ENCODE measurements at regions not wholly inside any gene's neighbourhood (a gene's known extent, or its start where the extent isn't known, plus 50 kb on each side); places are given as distances from the start of the nearest gene placed in this dataset.
A peak's percentile ranks its signal among the peaks of the same experiment; 100 is the strongest.

DNA sequence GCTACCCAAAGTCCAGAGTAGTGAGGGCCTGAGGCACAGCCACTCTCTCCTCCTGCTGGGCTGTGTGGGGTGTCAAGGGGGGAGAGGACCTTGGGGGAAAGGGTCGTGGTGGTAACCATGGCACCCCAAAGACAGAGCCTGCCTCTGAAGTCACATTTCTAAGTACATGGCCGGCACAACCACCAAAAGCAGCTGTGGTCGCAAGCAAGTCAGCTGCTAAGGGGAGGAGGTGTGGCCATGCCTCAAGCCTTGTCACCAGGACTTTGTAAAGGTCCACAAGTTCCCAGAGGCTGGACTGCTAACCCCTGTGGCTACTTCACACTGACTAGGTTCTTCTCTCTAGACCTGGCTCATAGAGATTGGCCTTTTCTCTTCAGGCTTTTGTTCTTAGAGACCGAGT, 310.6 kb downstream of the LMX1A start:
- intact Hi-C loops (cut with DNase I), result no loop called here
- ATAC-seq (no peak), DNase-seq (ENCODE audit: missing footprints) (no peak)

DNA sequence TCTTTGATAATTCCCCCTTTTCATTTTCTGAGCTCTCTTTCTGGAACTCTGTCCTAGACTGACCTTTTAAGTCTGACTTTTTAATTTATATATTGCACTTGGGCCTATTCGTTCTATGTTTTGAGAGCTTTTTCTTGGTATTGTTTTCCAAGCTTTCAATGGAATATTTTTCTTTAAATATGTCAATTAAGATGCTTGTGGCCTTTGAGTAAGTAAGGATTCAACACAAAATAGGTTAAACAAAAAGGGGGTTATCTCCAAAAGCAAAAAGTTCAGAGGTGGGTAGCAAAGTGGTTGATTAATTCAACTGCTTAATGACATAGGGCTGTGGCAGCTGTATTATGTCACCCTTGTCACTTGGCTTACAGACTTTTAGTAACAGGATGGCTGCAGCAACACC, 315.9 kb downstream of the LMX1A start:
- intact Hi-C loops (cut with DNase I), result no loop called here
- DNase-seq (ENCODE audit: missing footprints) (no peak), ATAC-seq (no peak)

DNA sequence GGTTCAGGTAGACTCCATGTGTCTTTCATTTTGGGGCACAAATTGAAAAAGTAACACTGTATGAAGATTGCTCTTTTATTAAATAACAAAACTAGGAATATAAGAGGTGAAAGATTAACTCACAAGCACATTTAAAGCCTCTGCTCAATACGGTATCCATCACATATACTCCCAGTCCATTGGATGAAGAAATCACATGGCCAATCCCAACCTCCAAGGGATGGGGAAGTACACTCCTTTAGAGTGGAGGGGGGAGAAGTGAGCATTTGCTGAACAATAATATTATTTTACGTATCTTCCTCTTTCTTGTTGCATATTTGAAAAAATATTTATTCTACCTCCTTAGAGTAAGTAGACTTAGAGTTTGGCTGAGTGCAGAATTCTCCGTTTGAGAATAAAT, 316.5 kb downstream of the LMX1A start:
- intact Hi-C loops (cut with DNase I), result no loop called here
- no peak for DNase-seq (ENCODE audit: missing footprints)
- no peak for ATAC-seq

DNA sequence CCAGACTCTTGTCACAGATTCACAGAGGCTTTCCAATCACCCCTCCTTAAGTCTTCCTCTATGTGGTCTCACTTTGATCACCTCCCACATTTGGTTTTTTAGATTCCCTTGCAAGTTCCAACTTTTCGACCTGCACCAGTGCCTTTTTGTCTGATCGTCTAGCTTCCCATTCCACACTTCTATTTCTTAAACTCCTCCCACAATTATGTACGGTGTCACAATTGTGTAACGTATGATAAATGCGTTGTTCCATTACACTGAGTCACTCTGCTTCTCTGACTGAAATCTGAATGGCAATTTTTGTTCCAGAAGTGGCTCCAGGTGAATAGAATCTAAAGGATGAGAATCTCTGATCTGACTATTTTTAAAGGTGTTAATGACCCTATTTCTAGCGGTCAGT, 320.1 kb downstream of the LMX1A start:
- intact Hi-C loops (cut with DNase I), result no loop called here
- no peak for ATAC-seq
- no peak for DNase-seq (ENCODE audit: missing footprints)

DNA sequence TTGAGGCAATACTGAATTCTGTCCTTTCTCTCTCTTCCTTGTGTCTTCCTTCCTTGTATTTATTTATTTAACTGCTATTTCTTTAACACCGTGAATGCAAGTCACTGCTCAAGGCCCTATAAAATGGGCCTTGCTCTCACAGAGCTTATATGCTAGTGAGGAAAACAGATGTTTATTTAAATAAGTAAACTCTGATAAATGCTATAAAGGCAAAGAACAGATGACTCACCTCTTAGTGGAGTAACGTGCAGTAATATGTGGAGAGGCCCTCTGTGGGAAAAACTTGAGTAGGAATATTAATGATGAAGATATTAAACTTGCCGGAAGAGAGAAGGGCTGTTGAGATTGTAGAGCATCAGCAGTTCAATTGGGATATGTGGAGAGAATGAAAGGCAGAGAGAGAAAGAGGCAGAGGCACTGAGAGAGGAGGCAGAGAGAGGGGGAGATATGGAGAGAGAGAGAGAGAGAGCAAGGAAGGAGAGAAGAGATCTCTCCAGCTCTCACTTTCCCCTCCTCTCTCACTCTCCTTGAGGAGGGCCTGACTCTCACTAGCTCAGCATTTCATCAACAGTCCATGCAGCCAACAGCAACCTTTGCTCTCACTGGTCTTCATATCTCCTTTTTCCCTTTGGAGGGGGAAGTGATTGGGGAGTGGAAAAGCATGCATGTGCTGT, 322.2 kb downstream of the LMX1A start:
- no peak for DNase-seq (ENCODE audit: missing footprints)
- ATAC-seq, result no peak
- intact Hi-C loops (cut with DNase I), result no loop called here

DNA sequence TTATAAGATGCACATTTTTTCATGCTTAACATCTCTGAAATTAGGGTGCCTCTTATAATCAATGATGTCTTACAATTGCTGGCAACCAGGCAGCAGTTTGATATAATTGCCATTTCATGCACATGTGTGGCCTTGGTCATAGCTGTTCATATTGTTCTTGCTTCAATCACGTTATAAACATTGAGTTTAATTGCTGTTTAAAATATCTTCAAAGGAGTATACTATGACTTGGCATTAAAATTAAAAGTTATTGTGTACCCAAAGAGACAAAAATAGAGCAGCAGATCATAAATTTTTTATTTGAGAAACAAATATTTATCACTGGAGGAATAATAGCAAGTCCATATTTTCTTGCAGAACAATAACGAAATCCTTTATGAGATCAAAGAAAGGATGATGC, 325.5 kb downstream of the LMX1A start:
- no peak for DNase-seq (ENCODE audit: missing footprints)
- no peak for ATAC-seq
- intact Hi-C loops (cut with DNase I), result no loop called here

DNA sequence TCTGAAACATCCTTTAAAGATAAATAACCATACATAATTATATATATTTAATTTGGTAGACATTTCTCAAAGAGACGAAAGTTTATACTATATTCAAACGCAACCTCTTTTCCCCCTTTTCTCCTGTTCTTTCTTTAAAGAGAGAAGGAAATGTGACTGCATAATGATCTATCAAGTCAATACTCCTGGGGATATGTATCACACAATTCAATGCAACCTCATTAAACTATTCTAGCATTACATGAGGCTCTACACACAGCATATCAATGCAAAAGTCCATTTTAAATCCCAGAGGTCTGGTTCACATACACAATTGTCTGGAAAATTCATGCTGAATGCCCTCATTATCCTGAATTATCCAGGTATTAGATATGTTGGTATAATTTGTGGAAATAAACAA, 330.7 kb downstream of the LMX1A start:
- DNase-seq (ENCODE audit: missing footprints), result no peak
- ATAC-seq, result no peak
- intact Hi-C loops (cut with DNase I), result no loop called here

DNA sequence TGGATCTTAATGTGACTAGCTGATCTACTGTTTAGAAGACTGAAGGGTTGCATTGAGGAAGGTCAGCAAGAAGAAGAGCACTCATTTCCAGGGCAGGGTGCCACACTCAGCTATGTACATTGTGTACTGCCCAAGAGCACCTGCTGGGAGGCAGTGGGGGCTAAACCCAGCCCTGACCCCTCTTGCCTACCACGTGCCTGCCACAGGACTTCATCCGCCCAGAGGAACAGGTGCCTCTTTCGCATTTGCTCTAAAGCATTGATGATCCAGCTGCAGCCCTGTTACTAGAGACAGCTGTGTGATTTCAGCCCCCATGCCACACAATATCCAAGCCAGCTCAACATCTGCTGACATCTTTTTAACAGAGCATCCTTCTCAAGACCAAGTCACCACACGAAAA, 341.8 kb downstream of the LMX1A start:
- no peak for ATAC-seq
- intact Hi-C loops (cut with DNase I), result no loop called here
- DNase-seq (ENCODE audit: missing footprints), result no peak

DNA sequence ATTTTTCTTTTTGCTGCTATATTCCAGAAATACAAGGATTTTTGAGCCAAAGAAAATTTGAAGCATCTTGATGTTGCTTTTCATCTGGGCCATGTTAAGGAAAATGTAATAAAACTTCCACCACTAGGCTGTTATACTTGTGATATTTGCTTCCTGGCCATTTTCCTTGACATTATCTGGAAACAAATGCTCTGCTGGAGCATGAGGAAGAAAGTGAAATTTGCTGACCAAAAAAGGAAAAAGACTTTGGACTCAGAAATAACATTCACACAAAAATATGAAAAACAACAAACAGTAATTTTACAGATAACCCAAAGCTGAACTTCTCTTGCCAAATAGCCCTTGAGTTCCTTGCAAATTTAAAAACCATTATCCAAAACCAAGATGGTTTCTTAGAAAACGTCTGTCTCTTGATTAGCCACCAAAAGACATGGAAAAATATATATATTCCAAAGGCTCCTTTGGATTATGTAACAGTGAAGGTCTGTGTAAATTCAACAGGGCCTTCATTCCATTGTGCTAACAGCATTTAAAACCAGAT, 344.5 kb downstream of the LMX1A start:
- DNase-seq (ENCODE audit: missing footprints) (no peak), ATAC-seq (peak; percentile 61)
- intact Hi-C loops (cut with DNase I), result no loop called here

DNA sequence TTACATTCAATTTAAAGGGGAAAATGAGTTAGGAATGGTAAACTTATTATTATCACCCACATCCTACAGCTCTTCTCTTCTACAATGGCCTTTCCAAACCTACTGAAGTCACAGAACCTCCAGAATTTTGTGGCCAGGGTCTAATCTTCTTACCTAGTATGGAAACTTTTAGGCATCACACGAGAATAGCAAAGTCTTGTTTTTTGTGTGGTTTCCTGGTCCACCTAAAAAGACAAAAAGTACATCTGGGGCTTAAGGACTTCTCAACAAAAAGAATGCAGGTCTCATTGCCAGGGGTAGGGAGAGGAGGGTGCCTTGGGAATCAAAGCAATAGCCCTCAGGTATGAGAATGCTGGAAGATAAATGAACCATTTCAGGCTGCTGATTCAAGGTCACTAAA, 345.3 kb downstream of the LMX1A start:
- intact Hi-C loops (cut with DNase I), result no loop called here
- ATAC-seq (no peak), DNase-seq (ENCODE audit: missing footprints) (no peak)

DNA sequence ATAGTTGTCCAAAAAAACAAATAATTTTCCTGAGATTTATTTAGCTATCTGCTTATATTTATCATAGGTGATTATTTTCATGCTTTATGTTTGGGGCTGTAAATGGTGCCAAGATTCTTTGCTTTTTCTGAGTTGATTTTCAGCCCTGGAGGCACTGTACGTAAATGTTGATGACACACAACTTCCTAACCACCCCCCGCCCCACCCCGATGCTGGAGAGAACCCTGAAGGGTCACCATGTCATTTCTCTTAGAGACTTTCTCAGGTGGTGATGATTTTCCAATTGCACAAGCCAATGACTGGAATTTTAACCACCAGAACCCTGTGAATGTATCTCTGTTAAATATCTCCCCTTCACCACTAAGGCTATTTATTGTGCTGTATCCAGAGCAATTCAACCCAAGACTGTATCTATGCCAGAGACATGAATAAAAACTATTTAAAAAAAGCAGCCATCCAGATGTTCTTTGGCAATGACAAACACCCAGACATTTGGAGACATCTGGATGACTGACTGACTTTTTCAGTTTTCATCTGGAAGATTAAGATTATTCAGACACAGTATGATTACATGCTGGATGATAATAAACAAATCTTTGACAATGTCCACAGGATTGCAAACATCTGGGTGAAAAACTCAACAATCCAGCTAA, 346.0 kb downstream of the LMX1A start:
- ATAC-seq, result peak; percentile 77
- intact Hi-C loops (cut with DNase I), result no loop called here
- DNase-seq (ENCODE audit: missing footprints), result no peak

DNA sequence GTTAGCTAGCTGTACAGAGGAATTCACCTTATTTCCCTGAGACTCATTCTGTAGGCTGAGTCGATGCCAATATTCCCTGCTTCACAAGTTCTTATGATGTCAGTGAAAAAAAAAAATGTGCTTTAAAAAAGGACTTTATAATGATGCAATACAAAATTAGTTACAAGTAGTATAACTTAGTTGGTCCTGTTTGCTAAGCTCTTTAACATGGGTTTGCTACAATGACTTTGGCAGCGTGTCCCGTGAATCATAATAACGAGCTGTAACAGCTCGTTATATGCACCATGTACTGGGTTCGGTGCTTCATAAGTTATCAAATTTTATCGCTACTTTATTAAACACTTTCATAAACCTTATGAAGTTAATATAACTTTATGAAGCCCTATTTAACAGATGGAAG, 349.7 kb downstream of the LMX1A start:
- ATAC-seq (no peak), DNase-seq (ENCODE audit: missing footprints) (no peak)
- intact Hi-C loops (cut with DNase I), result no loop called here

DNA sequence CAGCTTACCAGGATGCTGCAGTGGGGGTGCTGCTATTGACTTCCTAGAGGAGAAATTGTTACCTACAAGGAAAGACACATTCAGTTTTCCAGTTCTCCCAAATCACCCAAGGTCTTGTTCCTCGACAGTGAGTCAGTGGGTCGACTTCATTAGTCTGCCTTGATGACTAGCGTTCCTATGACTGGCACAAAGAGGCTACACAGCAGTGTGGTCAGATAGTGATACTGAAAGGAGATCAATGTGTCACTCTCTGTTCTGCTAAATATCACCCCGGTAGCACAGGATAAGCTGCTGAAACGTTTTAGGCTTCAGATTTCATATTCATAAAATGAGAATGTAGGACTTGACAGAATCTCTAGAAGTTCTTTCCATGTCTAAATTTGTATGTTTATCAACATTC, 357.4 kb downstream of the LMX1A start:
- DNase-seq (ENCODE audit: missing footprints) (no peak), ATAC-seq (no peak)
- intact Hi-C loops (cut with DNase I), result no loop called here

DNA sequence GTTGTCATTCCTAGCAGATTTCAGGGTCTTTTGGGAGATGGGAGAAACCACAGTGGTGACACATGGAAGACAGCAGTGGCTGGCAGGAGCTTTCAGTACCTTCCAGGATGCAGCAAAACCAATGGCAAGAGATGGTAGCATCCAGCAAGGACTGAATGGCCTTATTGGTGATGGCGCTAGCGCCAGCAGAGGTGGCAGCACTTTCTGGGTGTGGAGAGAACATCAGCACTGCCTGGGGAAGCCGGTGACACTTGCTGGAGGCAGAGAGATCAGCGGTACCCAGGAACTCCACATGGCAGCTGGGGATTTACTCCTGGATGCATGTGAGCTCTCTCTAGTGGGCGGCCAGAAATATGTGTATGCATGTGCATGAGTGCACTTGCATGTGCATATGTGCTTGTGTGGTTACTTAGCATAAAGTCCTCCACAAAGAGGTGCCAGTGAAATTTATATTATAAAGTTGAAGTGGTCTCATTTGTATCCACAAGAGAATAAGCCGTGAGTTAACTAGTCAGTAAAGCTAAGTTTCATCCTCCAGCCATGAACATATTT, 364.7 kb downstream of the LMX1A start:
- DNase-seq (ENCODE audit: missing footprints) (no peak), ATAC-seq (no peak)
- intact Hi-C loops (cut with DNase I), result no loop called here

DNA sequence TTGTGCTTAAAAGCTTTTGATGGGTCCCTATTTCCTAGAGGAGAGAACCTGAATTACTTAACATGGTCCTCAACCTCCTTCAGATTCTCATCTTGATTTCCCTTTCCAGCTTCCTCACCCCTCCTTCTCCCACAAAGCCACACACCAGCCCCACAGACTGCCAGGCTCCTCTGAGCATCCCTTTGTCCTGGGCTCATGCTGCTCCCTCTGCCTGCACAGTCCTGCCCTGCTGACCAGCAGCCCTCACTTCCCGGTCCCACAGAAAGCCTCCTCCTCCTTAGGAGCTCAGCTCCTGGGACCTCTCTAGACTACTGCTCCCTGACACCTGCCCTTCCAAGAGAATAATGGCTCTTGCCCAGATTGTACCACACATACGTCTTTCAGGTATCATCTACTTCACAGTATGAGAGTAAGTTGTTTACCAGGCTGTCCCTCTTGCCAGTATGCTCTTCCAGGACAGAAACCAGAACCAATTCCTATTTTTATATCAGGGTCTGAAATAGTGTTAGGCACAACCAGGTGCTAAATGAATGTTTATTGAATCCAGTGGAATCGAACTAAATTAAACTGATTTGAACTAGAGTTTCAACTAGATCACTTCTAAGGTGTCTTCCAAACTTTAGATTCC, 373.4 kb downstream of the LMX1A start:
- DNase-seq (ENCODE audit: missing footprints) (no peak), ATAC-seq (no peak)
- intact Hi-C loops (cut with DNase I), result no loop called here

DNA sequence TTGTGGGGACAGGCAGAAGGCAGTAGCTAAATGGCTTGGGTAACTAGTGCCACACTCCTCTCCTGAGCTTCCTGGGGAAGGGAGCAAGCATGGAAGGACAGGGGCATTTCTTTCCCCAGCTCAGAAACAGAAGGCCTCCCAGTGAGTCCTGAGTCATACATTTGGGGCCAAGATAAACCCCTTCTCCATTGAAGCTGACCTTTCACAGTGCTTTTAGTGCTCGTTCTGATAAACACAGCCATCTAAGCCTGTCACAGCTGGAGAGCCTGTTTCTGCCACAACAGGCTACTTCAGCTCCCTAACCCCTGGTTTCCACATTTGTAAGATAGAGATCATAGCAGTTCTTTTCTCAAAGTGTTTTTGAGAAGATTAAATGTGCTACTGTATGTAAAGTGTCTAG, 374.0 kb downstream of the LMX1A start:
- ATAC-seq (no peak), DNase-seq (ENCODE audit: missing footprints) (no peak)
- intact Hi-C loops (cut with DNase I), result no loop called here

DNA sequence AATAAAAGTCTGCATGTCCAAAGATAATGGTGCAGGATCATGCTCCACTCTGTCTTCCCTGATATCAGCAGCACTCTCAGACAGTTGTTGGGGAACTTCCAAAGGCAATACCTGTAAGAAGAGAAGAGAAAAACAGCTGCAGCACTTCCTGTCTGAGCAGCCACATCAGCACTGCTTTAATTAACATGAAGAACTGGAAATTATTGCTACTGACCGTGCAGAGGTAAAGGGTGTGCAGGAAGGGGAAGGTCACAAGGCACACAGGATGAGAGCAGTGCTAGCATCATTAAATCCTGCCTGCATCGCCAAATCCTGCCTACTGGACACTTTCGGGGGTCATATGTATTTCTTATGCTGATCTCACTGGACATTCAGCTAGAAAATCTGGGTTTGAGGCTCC, 379.0 kb downstream of the LMX1A start:
- intact Hi-C loops (cut with DNase I), result no loop called here

DNA sequence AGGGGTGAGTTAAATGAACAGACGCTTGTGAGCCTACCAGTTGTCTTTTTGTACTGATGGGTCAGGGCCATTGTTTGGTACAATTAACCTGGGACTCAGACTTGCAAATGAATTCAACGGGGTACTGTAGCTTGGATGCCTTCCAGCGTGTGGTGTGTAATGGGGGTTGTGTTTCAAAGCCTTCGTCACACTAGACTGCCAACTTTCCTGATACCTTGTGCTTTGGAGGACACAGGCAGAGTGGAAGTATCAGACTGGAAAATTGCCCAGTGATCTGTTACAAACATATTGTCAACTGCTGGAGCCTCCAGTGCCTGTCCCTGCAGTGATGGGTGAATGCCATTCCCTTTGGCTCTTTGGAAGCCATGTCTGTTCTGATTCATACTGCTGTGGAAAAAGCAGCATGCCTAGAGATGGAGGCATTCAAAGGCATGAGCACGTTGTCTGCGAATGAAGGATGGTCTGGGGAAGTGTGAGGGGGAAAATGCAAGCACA, 384.5 kb downstream of the LMX1A start:
- intact Hi-C loops (cut with DNase I), result no loop called here
- DNase-seq (ENCODE audit: missing footprints), result no peak
- no peak for ATAC-seq

More for the DNA sequence above, 379.0 kb downstream of the LMX1A start:
- ATAC-seq (no peak), DNase-seq (ENCODE audit: missing footprints) (no peak)

DNA sequence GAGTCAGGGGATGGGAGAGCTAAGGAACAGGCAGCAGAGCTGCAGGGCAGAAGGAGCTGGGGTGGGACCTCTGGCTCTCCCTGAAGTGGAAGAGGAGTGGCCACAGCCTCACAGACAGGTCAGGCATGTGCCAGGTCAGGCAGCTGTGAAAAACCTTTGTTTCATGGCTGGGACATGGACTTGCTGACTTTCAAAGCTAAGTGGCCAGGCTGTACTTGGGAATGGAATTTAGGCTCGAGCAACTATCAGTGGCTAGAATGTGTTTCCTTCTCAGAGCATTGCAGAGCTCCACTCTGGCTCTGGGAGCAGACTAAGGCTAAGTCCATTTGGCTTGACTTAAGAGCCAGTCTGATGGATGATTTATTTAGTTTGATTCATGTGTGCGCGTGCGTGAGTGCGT, 385.1 kb downstream of the LMX1A start:
- intact Hi-C loops (cut with DNase I), result no loop called here
- DNase-seq (ENCODE audit: missing footprints), result no peak
- ATAC-seq, result no peak

DNA sequence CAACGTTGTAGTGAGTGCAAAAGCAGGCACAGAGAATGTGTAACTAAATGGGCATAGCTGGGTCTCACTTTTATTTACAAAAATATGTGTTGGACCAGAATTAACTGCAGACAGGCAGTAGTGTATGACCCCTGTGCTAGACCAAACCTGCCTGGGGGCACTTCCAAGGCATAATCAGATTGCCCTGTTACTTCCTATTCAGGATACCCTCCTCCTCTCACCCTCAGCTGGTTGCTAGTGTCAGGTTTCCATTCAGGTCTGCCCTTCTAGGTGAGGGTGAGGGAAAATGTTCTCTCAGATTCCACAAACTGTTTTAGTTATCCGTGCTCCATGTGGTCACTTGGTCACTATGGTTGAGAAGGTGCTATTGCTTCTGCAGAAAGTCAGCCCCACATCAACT, 387.3 kb downstream of the LMX1A start:
- intact Hi-C loops (cut with DNase I), result no loop called here
- ATAC-seq, result no peak

More for the DNA sequence above, 387.3 kb downstream of the LMX1A start:
- no peak for DNase-seq (ENCODE audit: missing footprints)
